HepG2 (cell line): ENCODE measurements at regions not wholly inside any gene's neighbourhood (a gene's known extent, or its start where the extent isn't known, plus 50 kb on each side); places are given as distances from the start of the nearest gene placed in this dataset.

Experiments used
- ATAC-seq: fragments of 200-7000 bp; cut with Tn5 transposase; 3 replicates; pipeline ENCODE4 v1.9.1; 2020; ENCODE audit warnings: mild to moderate bottlenecking, moderate library complexity
- BruUV-seq: library from RNA; stranded (reverse); fragments of 400-500 nt; replicated peaks from 2 replicates; lab custom pipeline; 2021; lab: Mats Ljungman, UMichigan
- CTCF ChIA-PET: fragments of 300-600 bp; formaldehyde crosslinking; extraction: SDS; loops from one replicate; lab custom pipeline; 2021; ENCODE audit warnings: low total read pairs, inconsistent platforms, low intra/inter-chr PET ratio; lab: Yijun Ruan, JAX
- POLR2A ChIA-PET: fragments of 350-600 bp; sonication (Branson Sonifier 250); formaldehyde crosslinking; loops from one replicate; lab custom pipeline; 2020; ENCODE audit warnings: antibody characterized with exemption, inconsistent platforms; lab: Yijun Ruan, JAX
- DNase-seq: peaks from one replicate; pipeline ENCODE4 v3.0.0-alpha.2; 2015; ENCODE audit warnings: low spot score
- FAIRE-seq: peaks from 3 replicates; lab custom pipeline; 2011; peaks lifted over from hg19 to GRCh38; lab: Jason Lieb, UNC
- H2AFZ ChIP-seq: one replicate; pipeline ENCODE4 v1.6.1; 2011; ENCODE audit warnings: low read length, inconsistent platforms
- H3K27ac ChIP-seq: fragments of 300-600 bp; 3 replicates; pipeline ENCODE4 v1.8.0; 2011; ENCODE audit warnings: mixed run types, mild to moderate bottlenecking, mixed read lengths, low read length, inconsistent platforms; ENCODE audit not compliant: insufficient read depth; ENCODE audit errors: extremely low read length
- H3K27me3 ChIP-seq, 2 experiments: fragments of 200-600 bp in 1 of 2; 2 replicates in 1 of 2; 3 replicates in 1 of 2; pipeline versions ENCODE4 v1.6.0 to v1.8.0; 2011; ENCODE audit warnings: low read length in 2 of 2, mild to moderate bottlenecking in 2 of 2, moderate library complexity in 2 of 2, inconsistent platforms in 1 of 2; ENCODE audit not compliant: insufficient read depth in 2 of 2, control insufficient read depth in 1 of 2
- H3K36me3 ChIP-seq, 2 experiments: fragments of 200-600 bp in 1 of 2; replicated peaks in 1 of 2; 2 replicates in 1 of 2; 3 replicates in 1 of 2; pipeline versions ENCODE4 v1.5.1 to v1.8.0; 2011; ENCODE audit warnings: low read length in 2 of 2, inconsistent platforms in 1 of 2; ENCODE audit not compliant: insufficient read depth in 2 of 2, control insufficient read depth in 1 of 2
- H3K4me1 ChIP-seq: 2 replicates; pipeline ENCODE4 v1.5.1; 2012; ENCODE audit warnings: low read length, inconsistent platforms; ENCODE audit not compliant: insufficient read depth
- H3K4me2 ChIP-seq: 2 replicates; pipeline ENCODE4 v1.6.0; 2011; ENCODE audit warnings: low read depth, low read length, inconsistent platforms
- H3K4me3 ChIP-seq, 3 experiments: fragments of 200-600 bp in 1 of 3; sonication (generic), shearing (Covaris generic) in 1 of 3; replicated peaks in 1 of 3; 2 replicates each; pipeline ENCODE4 v1.5.1; 2011 to 2016; ENCODE audit warnings: low read length in 3 of 3, inconsistent platforms in 2 of 3, low read depth in 2 of 3, mild to moderate bottlenecking in 2 of 3, control low read depth in 1 of 3, mixed read lengths in 1 of 3; ENCODE audit not compliant: insufficient read depth in 1 of 3
- H3K79me2 ChIP-seq: one replicate; pipeline ENCODE4 v1.6.1; 2011; ENCODE audit warnings: low read length, inconsistent platforms; ENCODE audit not compliant: insufficient read depth
- H3K9ac ChIP-seq: 2 replicates; pipeline ENCODE4 v1.6.0; 2011; ENCODE audit warnings: mild to moderate bottlenecking, low read depth, low read length, inconsistent platforms; ENCODE audit not compliant: insufficient read depth
- H3K9me3 ChIP-seq: 2 replicates; pipeline ENCODE4 v1.5.1; 2012; ENCODE audit warnings: mild to moderate bottlenecking, low read length
- H4K20me1 ChIP-seq: 2 replicates; pipeline ENCODE4 v1.6.0; 2011; ENCODE audit warnings: inconsistent platforms, mild to moderate bottlenecking, low read length, moderate library complexity; ENCODE audit not compliant: insufficient read depth
- ATF7 ChIP-seq, 2 experiments: fragments of 450-650 bp in 1 of 2; sonication (generic) in 1 of 2; formaldehyde crosslinking in 1 of 2; IDR thresholded peaks; 2 replicates each; pipeline versions ENCODE4 v1.4.0 to v1.6.1; 2016 to 2020; ENCODE audit warnings: antibody characterized with exemption in 1 of 2, mild to moderate bottlenecking in 1 of 2, missing genetic modification reagents in 1 of 2
- KLF11 ChIP-seq: IDR thresholded peaks from 2 replicates; pipeline ENCODE4 v1.6.1; 2016; ENCODE audit warnings: missing compliant biosample characterization
- TBL1XR1 ChIP-seq: fragments of 150-350 bp; IDR thresholded peaks from 2 replicates; pipeline ENCODE4 v1.6.1; 2014; ENCODE audit warnings: borderline replicate concordance, low read length; ENCODE audit not compliant: partially characterized antibody
- TFDP1 ChIP-seq: IDR thresholded peaks from 2 replicates; pipeline ENCODE4 v1.6.1; 2016; ENCODE audit warnings: missing compliant biosample characterization, missing genetic modification reagents, borderline replicate concordance
- ZNF362 ChIP-seq: sonication (generic); formaldehyde crosslinking; IDR thresholded peaks from 2 replicates; pipeline ENCODE4 v1.4.0; 2020; ENCODE audit warnings: missing genetic modification reagents, mild to moderate bottlenecking, borderline replicate concordance
- ZNF589 ChIP-seq: sonication (generic); formaldehyde crosslinking; conservative IDR thresholded peaks from 2 replicates; pipeline ENCODE4 v1.8.0; 2022; ENCODE audit warnings: mild to moderate bottlenecking, moderate library complexity, missing genetic modification reagents
- WGBS: methylation state at CpG from one replicate; pipeline ENCODE4 v1.1.6; 2017; ENCODE audit warnings: low lambda C conversion rate; 5-methylcytosine and 5-hydroxymethylcytosine counted together
- in situ Hi-C: cut with HindIII; loops from 2 replicates; pipeline ENCODE4 v1.10.0; 2017; ENCODE audit warnings: low pct_unique_long_range_greater_than_20kb; ENCODE audit not compliant: extremely low pct_ligation_motif_present
- intact Hi-C: fragments of 100-400 bp; cut with micrococcal nuclease; formaldehyde crosslinking; loops from one replicate; pipeline ENCODE4 v1.10.0; 2022; ENCODE audit not compliant: unreplicated experiment

GRCh38 chr5:108617467-108618435, 129.9 kb upstream of the FER start:
- in situ Hi-C loops (no loop called here), intact Hi-C loops (no loop called here)
- ATAC-seq (no peak), DNase-seq (no peak), FAIRE-seq (no peak)
- H3K4me3 ChIP-seq = no peak overlapping the region
- no peak overlapping the region for H3K9ac ChIP-seq
- no peaks in the 10 kb centered on the region for H3K27me3 ChIP-seq
- H3K9me3 ChIP-seq = no peaks in the 10 kb centered on the region
- no peak for TF ChIP-seq ZNF362 (CRISPR knock-in tag)
- no peak for TF ChIP-seq ZNF589
- 0 out of 2 replicates have a peak, but pooled peaks have one; percentile 10 for TF ChIP-seq ATF7 (IDR thresholded peaks at IDR 0.05)
- no peak for TF ChIP-seq ATF7 (CRISPR knock-in tag; IDR thresholded peaks at IDR 0.05)
- no peak for TF ChIP-seq TBL1XR1
- TF ChIP-seq TFDP1 (CRISPR knock-in tag) = no peak
- TF ChIP-seq KLF11 (CRISPR knock-in tag) = no peak
- BruUV-seq = no TSS peak
- H3K79me2 ChIP-seq = no peaks in the 10 kb centered on the region
- no peaks in the 10 kb centered on the region for H3K36me3 ChIP-seq
- ChIA-PET POLR2A (no interaction called here), CTCF (no interaction called here)
- no peak overlapping the region for H2AFZ ChIP-seq
- 24% methylated on average over 8 of the region's 8 CpGs for WGBS
- H4K20me1 ChIP-seq = no peaks in the 10 kb centered on the region
- H3K4me1 ChIP-seq = peaks cover 4% of the 10 kb centered on the region; the same call in 1 of the 2 replicates
- no peak overlapping the region for H3K27ac ChIP-seq
- no peak overlapping the region for H3K4me2 ChIP-seq
